ENCODE measurements at regions not wholly inside any gene's neighbourhood (a gene's known extent, or its start where the extent isn't known, plus 50 kb on each side); places are given as distances from the start of the nearest gene placed in this dataset.

DNA sequence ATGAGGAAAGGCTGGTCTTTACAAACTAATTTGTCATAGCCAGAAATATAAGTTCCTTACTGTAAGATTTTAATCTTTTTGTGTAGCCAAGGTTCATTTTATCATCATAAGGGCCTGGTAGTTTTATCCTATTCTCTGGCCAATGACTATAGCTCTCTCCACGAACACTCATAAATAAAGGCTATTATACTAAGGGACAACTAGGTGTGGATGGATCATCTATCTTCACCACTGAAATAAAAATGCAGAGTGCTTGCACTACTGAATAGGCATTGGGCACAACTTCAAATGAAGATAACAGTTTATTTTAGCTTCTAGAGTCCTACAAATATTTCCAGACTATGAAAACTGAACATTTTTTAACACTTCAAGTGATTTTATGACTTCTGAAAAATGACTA lies 698.6 kb downstream of the NOVA1 start:
- no peak overlapping the region for H3K27ac ChIP-seq
- no peak for TF ChIP-seq CTCF (IDR thresholded peaks at IDR 0.05)
- no peak overlapping the region for H3K4me3 ChIP-seq
- no peak for DNase-seq
- H3K36me3 ChIP-seq, result no peaks in the 10 kb centered on the region
- intact Hi-C loops (cut with DNase I; ENCODE audit: low total_unique reads), result no loop called here
- H3K4me1 ChIP-seq, result no peaks in the 10 kb centered on the region
- no peaks in the 10 kb centered on the region for H3K9me3 ChIP-seq
- no peaks in the 10 kb centered on the region for H3K27me3 ChIP-seq

- DNase-seq, result no peak
- TF ChIP-seq CTCF (IDR thresholded peaks at IDR 0.05), result no peak
- Histone ChIP-seq H3K27me3 (no peaks in the 10 kb centered on the region), H3K4me1 (no peaks in the 10 kb centered on the region), H3K36me3 (no peaks in the 10 kb centered on the region), H3K27ac (no peak overlapping the region), H3K4me3 (no peak overlapping the region), H3K9me3 (no peaks in the 10 kb centered on the region)
- intact Hi-C loops (cut with DNase I; ENCODE audit: low total_unique reads), result no loop called here
Observed at GRCh38 chr14:25896777-25897176, 701.1 kb downstream of the NOVA1 start.

GRCh38 chr14:25895740-25896139 lies 702.1 kb downstream of the NOVA1 start:
- no peaks in the 10 kb centered on the region for H3K4me1 ChIP-seq
- no peak overlapping the region for H3K27ac ChIP-seq
- no peak for DNase-seq
- no peaks in the 10 kb centered on the region for H3K9me3 ChIP-seq
- intact Hi-C loops (cut with DNase I; ENCODE audit: low total_unique reads), result no loop called here
- no peaks in the 10 kb centered on the region for H3K36me3 ChIP-seq
- H3K4me3 ChIP-seq, result no peak overlapping the region
- no peaks in the 10 kb centered on the region for H3K27me3 ChIP-seq
- TF ChIP-seq CTCF (IDR thresholded peaks at IDR 0.05), result no peak

DNA sequence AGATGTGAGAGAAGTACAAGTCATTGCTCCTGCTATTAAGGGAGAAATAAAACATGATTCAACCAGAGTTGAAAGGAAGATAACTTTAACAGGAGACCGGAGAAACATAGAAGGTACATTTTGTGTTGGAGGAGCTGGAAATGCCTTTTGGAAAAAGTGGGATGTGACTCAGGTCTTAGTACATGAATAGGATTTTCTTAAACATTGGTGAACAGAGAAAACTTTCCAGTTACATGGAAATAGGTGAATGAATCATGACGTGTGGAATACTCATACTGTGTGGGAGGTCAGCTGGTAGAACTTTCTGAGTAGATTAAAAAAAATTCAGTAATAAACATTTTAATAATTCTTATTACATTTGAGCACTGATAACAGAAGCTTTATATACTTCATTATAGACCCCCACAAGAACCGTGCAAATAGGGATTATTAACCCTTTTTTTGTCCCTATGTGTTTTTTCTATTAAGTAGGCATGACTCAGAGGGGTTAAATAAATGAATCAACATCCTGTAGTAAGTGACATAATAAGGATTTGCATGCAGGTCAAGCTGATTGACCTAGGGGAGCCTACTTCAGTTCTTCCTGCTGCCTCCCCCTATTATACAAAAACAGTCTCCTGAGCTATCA lies 710.5 kb downstream of the NOVA1 start:
- TF ChIP-seq CTCF (IDR thresholded peaks at IDR 0.05), result no peak
- DNase-seq, result no peak
- intact Hi-C loops (cut with DNase I; ENCODE audit: low total_unique reads), result no loop called here
- Histone ChIP-seq H3K4me3 (no peak overlapping the region), H3K9me3 (no peaks in the 10 kb centered on the region), H3K27ac (no peak overlapping the region), H3K36me3 (no peaks in the 10 kb centered on the region), H3K27me3 (no peaks in the 10 kb centered on the region), H3K4me1 (no peaks in the 10 kb centered on the region)

GRCh38 chr14:25884657-25885056 lies 713.2 kb downstream of the NOVA1 start:
- no peak for TF ChIP-seq CTCF (IDR thresholded peaks at IDR 0.05)
- H3K27me3 ChIP-seq, result no peaks in the 10 kb centered on the region
- no peaks in the 10 kb centered on the region for H3K36me3 ChIP-seq
- no peak overlapping the region for H3K27ac ChIP-seq
- H3K4me1 ChIP-seq, result no peaks in the 10 kb centered on the region
- no peaks in the 10 kb centered on the region for H3K9me3 ChIP-seq
- DNase-seq, result no peak
- no peak overlapping the region for H3K4me3 ChIP-seq
- intact Hi-C loops (cut with DNase I; ENCODE audit: low total_unique reads), result no loop called here

GRCh38 chr14:25882899-25883298 lies 714.9 kb downstream of the NOVA1 start:
- TF ChIP-seq CTCF (IDR thresholded peaks at IDR 0.05), result no peak
- intact Hi-C loops (cut with DNase I; ENCODE audit: low total_unique reads), result no loop called here
- Histone ChIP-seq H3K27ac (no peak overlapping the region), H3K4me1 (no peaks in the 10 kb centered on the region), H3K36me3 (no peaks in the 10 kb centered on the region), H3K4me3 (no peak overlapping the region), H3K9me3 (no peaks in the 10 kb centered on the region), H3K27me3 (no peaks in the 10 kb centered on the region)
- DNase-seq, result no peak

Measured in tibial artery (tissue), 4 donors.